HepG2 (cell line): ENCODE measurements at regions not wholly inside any gene's neighbourhood (a gene's known extent, or its start where the extent isn't known, plus 50 kb on each side); places are given as distances from the start of the nearest gene placed in this dataset.

Source experiments
- ARNT2 ChIP-seq: sonication (generic); formaldehyde crosslinking; IDR thresholded peaks from 2 replicates; pipeline ENCODE4 v1.8.0; 2022; ENCODE audit warnings: mild to moderate bottlenecking, low read depth, missing genetic modification reagents, moderate library complexity
- BRCA1 ChIP-seq: sonication (generic); formaldehyde crosslinking; IDR thresholded peaks from 2 replicates; pipeline ENCODE4 v1.4.0; 2020; ENCODE audit warnings: missing genetic modification reagents
- MAFK ChIP-seq, 2 experiments: IDR thresholded peaks in 1 of 2; conservative IDR thresholded peaks in 1 of 2; 2 replicates each; pipeline ENCODE4 v1.6.1; 2011; ENCODE audit warnings: improper control_type of control experiment in 2 of 2, low read length in 2 of 2
- NPAS2 ChIP-seq: sonication (generic); formaldehyde crosslinking; IDR thresholded peaks from 2 replicates; pipeline ENCODE4 v1.8.0; 2022; ENCODE audit warnings: mild to moderate bottlenecking, missing genetic modification reagents, borderline replicate concordance
- REST ChIP-seq, 2 experiments: IDR thresholded peaks; 2 replicates each; pipeline ENCODE4 v1.6.1; 2011 to 2012; ENCODE audit warnings: low read length in 2 of 2, borderline replicate concordance in 1 of 2, low read depth in 1 of 2, mild to moderate bottlenecking in 1 of 2, moderate library complexity in 1 of 2

GRCh38 chr7:31432836-31433340 lies 81.0 kb upstream of the ITPRID1 start:
- no peak for TF ChIP-seq NPAS2 (CRISPR knock-in tag)
- no peak for TF ChIP-seq ARNT2 (CRISPR knock-in tag)
- no peak for TF ChIP-seq BRCA1
- TF ChIP-seq REST (IDR thresholded peaks at IDR 0.05; ENCODE audit: borderline replicate concordance in 1 of 2, low read depth in 1 of 2, low read length in 2 of 2), result no peak
- TF ChIP-seq MAFK (conservative IDR thresholded peaks at IDR 0.05 in 1 of 2, IDR thresholded peaks at IDR 0.05 in 1 of 2; ENCODE audit: low read length in 2 of 2), result no peak
